Liver (tissue), 8 donors: ENCODE measurements at regions not wholly inside any gene's neighbourhood (a gene's known extent, or its start where the extent isn't known, plus 50 kb on each side); places are given as distances from the start of the nearest gene placed in this dataset.

Experiments used
- DNase-seq: peaks from one replicate; pipeline ENCODE4 v3.0.0-alpha.2; 2017; ENCODE audit warnings: low spot score
- H3K27ac ChIP-seq, 2 donors: one replicate each; pipeline ENCODE4 v1.7.0; 2013; ENCODE audit warnings: inconsistent platforms in 2 of 2, low read length in 2 of 2, control low read depth in 1 of 2, low read depth in 1 of 2, mild to moderate bottlenecking in 1 of 2
- H3K27me3 ChIP-seq, 4 donors: one replicate each; pipeline versions ENCODE4 v1.6.1 to v1.7.0; 2013; ENCODE audit warnings: low read length in 3 of 4, inconsistent platforms in 1 of 4, mild to moderate bottlenecking in 1 of 4, moderate library complexity in 1 of 4; ENCODE audit not compliant: control insufficient read depth in 4 of 4, insufficient read depth in 4 of 4
- H3K36me3 ChIP-seq, 4 donors: one replicate each; pipeline versions ENCODE4 v1.6.1 to v1.7.0; 2013; ENCODE audit warnings: low read length in 3 of 4, mild to moderate bottlenecking in 3 of 4, low read depth in 1 of 4, moderate library complexity in 1 of 4; ENCODE audit not compliant: control insufficient read depth in 4 of 4, insufficient read depth in 3 of 4
- H3K4me1 ChIP-seq, 4 donors: one replicate each; pipeline versions ENCODE4 v1.6.1 to v1.7.0; 2013; ENCODE audit warnings: low read length in 3 of 4, mild to moderate bottlenecking in 3 of 4, moderate library complexity in 1 of 4; ENCODE audit not compliant: control insufficient read depth in 4 of 4, insufficient read depth in 4 of 4
- H3K4me3 ChIP-seq, 3 donors: one replicate each; pipeline versions ENCODE4 v1.6.1 to v1.7.0; 2013; ENCODE audit warnings: low read length in 3 of 3, control low read depth in 1 of 3, low read depth in 1 of 3, mild to moderate bottlenecking in 1 of 3
- H3K9ac ChIP-seq, 2 donors: one replicate each; pipeline ENCODE4 v1.7.0; 2013; ENCODE audit warnings: low read length in 2 of 2, mild to moderate bottlenecking in 2 of 2, moderate library complexity in 2 of 2, control low read depth in 1 of 2, low read depth in 1 of 2
- H3K9me3 ChIP-seq, 4 donors: one replicate each; pipeline versions ENCODE4 v1.6.1 to v1.7.0; 2013; ENCODE audit warnings: low read length in 3 of 4; ENCODE audit not compliant: control insufficient read depth in 4 of 4
- EGR1 ChIP-seq, 2 donors: IDR thresholded peaks; 2 replicates each; pipeline ENCODE4 v1.6.1; 2016 to 2018; ENCODE audit warnings: antibody characterized with exemption in 2 of 2, low read depth in 2 of 2
- FOXA1 ChIP-seq: IDR thresholded peaks from 2 replicates; pipeline ENCODE4 v1.6.1; 2016; ENCODE audit warnings: antibody characterized with exemption
- FOXA2 ChIP-seq: IDR thresholded peaks from 2 replicates; pipeline ENCODE4 v1.6.1; 2016; ENCODE audit warnings: antibody characterized with exemption
- GABPA ChIP-seq, 2 donors: IDR thresholded peaks in 1 of 2; conservative IDR thresholded peaks in 1 of 2; 2 replicates each; pipeline ENCODE4 v1.6.1; 2016; ENCODE audit warnings: antibody characterized with exemption in 2 of 2, mild to moderate bottlenecking in 1 of 2, moderate library complexity in 1 of 2
- HNF4A ChIP-seq, 2 donors: conservative IDR thresholded peaks; 2 replicates each; pipeline ENCODE4 v1.6.1; 2016; ENCODE audit warnings: antibody characterized with exemption in 2 of 2, mild to moderate bottlenecking in 2 of 2
- HNF4G ChIP-seq: IDR thresholded peaks from 2 replicates; pipeline ENCODE4 v1.6.1; 2016; ENCODE audit warnings: antibody characterized with exemption
- JUND ChIP-seq, 2 donors: IDR thresholded peaks; 2 replicates each; pipeline ENCODE4 v1.6.1; 2016; ENCODE audit warnings: antibody characterized with exemption in 2 of 2
- NR2F2 ChIP-seq: IDR thresholded peaks from 2 replicates; pipeline ENCODE4 v1.6.1; 2016; ENCODE audit warnings: antibody characterized with exemption
- RAD21 ChIP-seq, 2 donors: IDR thresholded peaks; 2 replicates each; pipeline ENCODE4 v1.6.1; 2016; ENCODE audit warnings: antibody characterized with exemption in 2 of 2, mild to moderate bottlenecking in 2 of 2
- RXRA ChIP-seq, 2 donors: IDR thresholded peaks; 2 replicates each; pipeline ENCODE4 v1.6.1; 2017 to 2018; ENCODE audit warnings: antibody characterized with exemption in 2 of 2, mild to moderate bottlenecking in 1 of 2
- SP1 ChIP-seq: IDR thresholded peaks from 2 replicates; pipeline ENCODE4 v1.6.1; 2018; ENCODE audit warnings: antibody characterized with exemption, mild to moderate bottlenecking
- TAF1 ChIP-seq: conservative IDR thresholded peaks from 2 replicates; pipeline ENCODE4 v1.6.1; 2016; ENCODE audit warnings: antibody characterized with exemption, mild to moderate bottlenecking
- YY1 ChIP-seq: IDR thresholded peaks from 2 replicates; pipeline ENCODE4 v1.6.1; 2016; ENCODE audit warnings: antibody characterized with exemption, mild to moderate bottlenecking
- WGBS: extraction: QIAGEN DNeasy Blood & Tissue Kit; methylation state at CpG from one replicate; pipeline ENCODE4 v1.1.7; 2013; 5-methylcytosine and 5-hydroxymethylcytosine counted together
- TF ChIP-seq, protein P1 (sequence below): IDR thresholded peaks from 2 replicates; pipeline ENCODE4 v1.6.1; 2016; ENCODE audit warnings: antibody characterized with exemption, mild to moderate bottlenecking
- TF ChIP-seq, protein P2 (sequence below): fragments of 150-350 bp; IDR thresholded peaks from 2 replicates; pipeline ENCODE4 v1.5.1; 2017; ENCODE audit warnings: improper control_type of control experiment, low read depth, low read length; ENCODE audit not compliant: missing input control
- TF ChIP-seq, protein P3 (sequence below): IDR thresholded peaks from 2 replicates; pipeline ENCODE4 v1.6.1; 2016; ENCODE audit warnings: antibody characterized with exemption
- TF ChIP-seq, protein P4 (sequence below): IDR thresholded peaks from 2 replicates; pipeline ENCODE4 v1.6.1; 2016; ENCODE audit warnings: antibody characterized with exemption
- TF ChIP-seq, protein P5 (sequence below): IDR thresholded peaks from 2 replicates; pipeline ENCODE4 v1.6.1; 2016; ENCODE audit warnings: antibody characterized with exemption
- donor health status: healthy.
- donor health status: healthy.
- donor health status: healthy.
- donor health status: healthy.
- donor health status: healthy.

DNA sequence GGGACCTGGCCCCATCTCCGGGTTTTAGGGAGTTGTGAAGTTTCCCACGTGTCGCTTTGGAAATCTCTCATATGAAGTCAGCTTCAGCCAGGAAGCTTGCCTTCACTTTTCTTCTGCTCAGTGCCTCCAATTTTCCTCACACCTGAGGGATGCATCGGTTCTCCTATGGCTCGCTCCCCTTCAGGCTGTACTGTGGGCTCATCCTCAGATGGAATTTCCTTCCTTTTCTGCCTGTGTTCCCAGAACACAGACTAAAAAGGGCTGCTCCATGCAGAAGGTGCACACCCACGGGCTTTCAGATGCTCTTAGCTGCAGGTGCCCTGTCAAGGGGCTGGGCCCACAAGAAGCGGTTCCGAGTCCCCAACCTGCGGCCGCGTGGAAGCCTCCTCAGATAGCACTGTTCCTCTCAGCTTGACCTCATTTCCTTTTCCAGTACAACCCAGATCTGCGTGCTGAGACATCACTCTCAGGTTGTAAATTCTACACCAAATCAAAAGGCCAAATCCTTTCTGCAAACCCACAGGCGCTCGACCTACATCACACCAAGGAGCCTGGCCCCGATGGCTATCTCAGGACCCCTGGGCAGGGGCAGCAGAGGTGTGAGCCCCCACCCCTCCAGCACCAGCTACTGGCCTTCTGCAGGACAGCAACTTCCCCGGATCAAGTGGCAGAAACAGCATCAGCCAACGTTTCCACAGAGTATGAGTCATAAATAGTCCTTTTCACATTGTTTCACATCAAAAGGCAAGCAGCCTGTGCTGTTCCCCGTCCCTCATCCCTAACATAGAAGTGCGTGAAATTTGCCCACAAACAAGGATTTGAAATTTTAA lies 275.9 kb downstream of the ZNF536 start:
- H3K27me3 ChIP-seq, result peaks cover 0 to 3% (median 1%) of the 10 kb centered on the region in 4 donors
- H3K4me1 ChIP-seq, result no peaks in the 10 kb centered on the region
- no peak overlapping the region for H3K4me3 ChIP-seq
- H3K27ac ChIP-seq, result no peak overlapping the region
- TF ChIP-seq GABPA (IDR thresholded peaks at IDR 0.05 in 1 of 2, conservative IDR thresholded peaks at IDR 0.05 in 1 of 2) (no peak), RXRA (IDR thresholded peaks at IDR 0.05) (no peak), HNF4G (no peak), YY1 (no peak), JUND (IDR thresholded peaks at IDR 0.05) (no peak), SP1 (no peak), FOXA2 (no peak), HNF4A (conservative IDR thresholded peaks at IDR 0.05) (no peak), NR2F2 (no peak), RAD21 (IDR thresholded peaks at IDR 0.05) (no peak), FOXA1 (no peak), TAF1 (no peak), EGR1 (IDR thresholded peaks at IDR 0.05; ENCODE audit: low read depth in 2 of 2) (no peak)
- TF ChIP-seq, protein P1, sequence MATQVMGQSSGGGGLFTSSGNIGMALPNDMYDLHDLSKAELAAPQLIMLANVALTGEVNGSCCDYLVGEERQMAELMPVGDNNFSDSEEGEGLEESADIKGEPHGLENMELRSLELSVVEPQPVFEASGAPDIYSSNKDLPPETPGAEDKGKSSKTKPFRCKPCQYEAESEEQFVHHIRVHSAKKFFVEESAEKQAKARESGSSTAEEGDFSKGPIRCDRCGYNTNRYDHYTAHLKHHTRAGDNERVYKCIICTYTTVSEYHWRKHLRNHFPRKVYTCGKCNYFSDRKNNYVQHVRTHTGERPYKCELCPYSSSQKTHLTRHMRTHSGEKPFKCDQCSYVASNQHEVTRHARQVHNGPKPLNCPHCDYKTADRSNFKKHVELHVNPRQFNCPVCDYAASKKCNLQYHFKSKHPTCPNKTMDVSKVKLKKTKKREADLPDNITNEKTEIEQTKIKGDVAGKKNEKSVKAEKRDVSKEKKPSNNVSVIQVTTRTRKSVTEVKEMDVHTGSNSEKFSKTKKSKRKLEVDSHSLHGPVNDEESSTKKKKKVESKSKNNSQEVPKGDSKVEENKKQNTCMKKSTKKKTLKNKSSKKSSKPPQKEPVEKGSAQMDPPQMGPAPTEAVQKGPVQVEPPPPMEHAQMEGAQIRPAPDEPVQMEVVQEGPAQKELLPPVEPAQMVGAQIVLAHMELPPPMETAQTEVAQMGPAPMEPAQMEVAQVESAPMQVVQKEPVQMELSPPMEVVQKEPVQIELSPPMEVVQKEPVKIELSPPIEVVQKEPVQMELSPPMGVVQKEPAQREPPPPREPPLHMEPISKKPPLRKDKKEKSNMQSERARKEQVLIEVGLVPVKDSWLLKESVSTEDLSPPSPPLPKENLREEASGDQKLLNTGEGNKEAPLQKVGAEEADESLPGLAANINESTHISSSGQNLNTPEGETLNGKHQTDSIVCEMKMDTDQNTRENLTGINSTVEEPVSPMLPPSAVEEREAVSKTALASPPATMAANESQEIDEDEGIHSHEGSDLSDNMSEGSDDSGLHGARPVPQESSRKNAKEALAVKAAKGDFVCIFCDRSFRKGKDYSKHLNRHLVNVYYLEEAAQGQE, result no peak
- TF ChIP-seq, protein P2, sequence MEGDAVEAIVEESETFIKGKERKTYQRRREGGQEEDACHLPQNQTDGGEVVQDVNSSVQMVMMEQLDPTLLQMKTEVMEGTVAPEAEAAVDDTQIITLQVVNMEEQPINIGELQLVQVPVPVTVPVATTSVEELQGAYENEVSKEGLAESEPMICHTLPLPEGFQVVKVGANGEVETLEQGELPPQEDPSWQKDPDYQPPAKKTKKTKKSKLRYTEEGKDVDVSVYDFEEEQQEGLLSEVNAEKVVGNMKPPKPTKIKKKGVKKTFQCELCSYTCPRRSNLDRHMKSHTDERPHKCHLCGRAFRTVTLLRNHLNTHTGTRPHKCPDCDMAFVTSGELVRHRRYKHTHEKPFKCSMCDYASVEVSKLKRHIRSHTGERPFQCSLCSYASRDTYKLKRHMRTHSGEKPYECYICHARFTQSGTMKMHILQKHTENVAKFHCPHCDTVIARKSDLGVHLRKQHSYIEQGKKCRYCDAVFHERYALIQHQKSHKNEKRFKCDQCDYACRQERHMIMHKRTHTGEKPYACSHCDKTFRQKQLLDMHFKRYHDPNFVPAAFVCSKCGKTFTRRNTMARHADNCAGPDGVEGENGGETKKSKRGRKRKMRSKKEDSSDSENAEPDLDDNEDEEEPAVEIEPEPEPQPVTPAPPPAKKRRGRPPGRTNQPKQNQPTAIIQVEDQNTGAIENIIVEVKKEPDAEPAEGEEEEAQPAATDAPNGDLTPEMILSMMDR, result no peak
- TF ChIP-seq, protein P3, sequence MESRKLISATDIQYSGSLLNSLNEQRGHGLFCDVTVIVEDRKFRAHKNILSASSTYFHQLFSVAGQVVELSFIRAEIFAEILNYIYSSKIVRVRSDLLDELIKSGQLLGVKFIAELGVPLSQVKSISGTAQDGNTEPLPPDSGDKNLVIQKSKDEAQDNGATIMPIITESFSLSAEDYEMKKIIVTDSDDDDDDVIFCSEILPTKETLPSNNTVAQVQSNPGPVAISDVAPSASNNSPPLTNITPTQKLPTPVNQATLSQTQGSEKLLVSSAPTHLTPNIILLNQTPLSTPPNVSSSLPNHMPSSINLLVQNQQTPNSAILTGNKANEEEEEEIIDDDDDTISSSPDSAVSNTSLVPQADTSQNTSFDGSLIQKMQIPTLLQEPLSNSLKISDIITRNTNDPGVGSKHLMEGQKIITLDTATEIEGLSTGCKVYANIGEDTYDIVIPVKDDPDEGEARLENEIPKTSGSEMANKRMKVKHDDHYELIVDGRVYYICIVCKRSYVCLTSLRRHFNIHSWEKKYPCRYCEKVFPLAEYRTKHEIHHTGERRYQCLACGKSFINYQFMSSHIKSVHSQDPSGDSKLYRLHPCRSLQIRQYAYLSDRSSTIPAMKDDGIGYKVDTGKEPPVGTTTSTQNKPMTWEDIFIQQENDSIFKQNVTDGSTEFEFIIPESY, result no peak
- TF ChIP-seq, protein P4, sequence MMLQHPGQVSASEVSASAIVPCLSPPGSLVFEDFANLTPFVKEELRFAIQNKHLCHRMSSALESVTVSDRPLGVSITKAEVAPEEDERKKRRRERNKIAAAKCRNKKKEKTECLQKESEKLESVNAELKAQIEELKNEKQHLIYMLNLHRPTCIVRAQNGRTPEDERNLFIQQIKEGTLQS, result no peak
- TF ChIP-seq, protein P5, sequence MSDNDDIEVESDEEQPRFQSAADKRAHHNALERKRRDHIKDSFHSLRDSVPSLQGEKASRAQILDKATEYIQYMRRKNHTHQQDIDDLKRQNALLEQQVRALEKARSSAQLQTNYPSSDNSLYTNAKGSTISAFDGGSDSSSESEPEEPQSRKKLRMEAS, result no peak
- no peak overlapping the region for H3K9ac ChIP-seq
- H3K9me3 ChIP-seq, result no peaks in the 10 kb centered on the region
- no peak for DNase-seq
- no peaks in the 10 kb centered on the region for H3K36me3 ChIP-seq
- WGBS, result 46% methylated on average over 19 of the region's 19 CpGs
